Heart left ventricle (tissue), 16 donors: ENCODE measurements at regions not wholly inside any gene's neighbourhood (a gene's known extent, or its start where the extent isn't known, plus 50 kb on each side); places are given as distances from the start of the nearest gene placed in this dataset.

ENCODE experiments used
- ATAC-seq, 4 donors: fragments of 200-7000 bp; cut with Tn5 transposase; one replicate each; pipeline ENCODE4 v1.9.1; 2020 to 2022; ENCODE audit warnings: moderate library complexity in 4 of 4, mild to moderate bottlenecking in 3 of 4, moderate number of reproducible peaks in 1 of 4
- DNase-seq, 5 donors: peaks; one replicate each; pipeline ENCODE4 v3.0.0-alpha.2; 2020
- H3K27ac ChIP-seq, 12 donors: fragments of 200-600 bp; sonication (generic) in 4 of 12; one replicate each; pipeline versions ENCODE4 v1.5.0 to v1.8.0; 2016 to 2022; ENCODE audit warnings: mild to moderate bottlenecking in 2 of 12
- H3K27me3 ChIP-seq, 9 donors: fragments of 200-600 bp; sonication (generic) in 2 of 9; one replicate each; pipeline versions ENCODE4 v1.5.1 to v1.8.0; 2016 to 2022; ENCODE audit warnings: mild to moderate bottlenecking in 3 of 9
- H3K36me3 ChIP-seq, 9 donors: fragments of 200-600 bp; sonication (generic) in 2 of 9; one replicate each; pipeline versions ENCODE4 v1.5.0 to v1.8.0; 2018 to 2022; ENCODE audit warnings: mild to moderate bottlenecking in 2 of 9
- H3K4me1 ChIP-seq, 12 donors: fragments of 200-600 bp; sonication (generic) in 4 of 12; one replicate each; pipeline versions ENCODE4 v1.5.0 to v1.8.0; 2016 to 2022; ENCODE audit warnings: mild to moderate bottlenecking in 3 of 12
- H3K4me3 ChIP-seq, 12 donors: fragments of 200-600 bp; sonication (generic) in 4 of 12; one replicate each; pipeline versions ENCODE4 v1.5.0 to v1.8.0; 2017 to 2022; ENCODE audit warnings: mild to moderate bottlenecking in 9 of 12, moderate library complexity in 4 of 12
- H3K9me3 ChIP-seq, 12 donors: fragments of 200-600 bp; sonication (generic) in 4 of 12; one replicate each; pipeline versions ENCODE4 v1.5.0 to v1.8.0; 2016 to 2022; ENCODE audit warnings: mild to moderate bottlenecking in 1 of 12
- CTCF ChIP-seq, 12 donors: fragments of 200-600 bp; sonication (generic) in 4 of 12; IDR thresholded peaks; one replicate each; pipeline versions ENCODE4 v1.5.0 to v1.8.0; 2018 to 2022; ENCODE audit warnings: antibody characterized with exemption in 12 of 12, mild to moderate bottlenecking in 5 of 12
- POLR2A ChIP-seq, 2 donors: fragments of 450-650 bp; IDR thresholded peaks; one replicate each; pipeline ENCODE4 v1.6.1; 2017; ENCODE audit warnings: antibody characterized with exemption in 2 of 2, mild to moderate bottlenecking in 2 of 2, moderate library complexity in 2 of 2
- WGBS, 4 donors: extraction: QIAGEN DNeasy Blood & Tissue Kit in 2 of 4; methylation state at CpG; one replicate each; pipeline versions ENCODE4 v1.1.5 to v1.1.7; 2013 to 2018; 5-methylcytosine and 5-hydroxymethylcytosine counted together
- intact Hi-C, 10 donors: fragments of 100-400 bp; cut with DNase I; formaldehyde crosslinking; loops; one replicate each; pipeline versions ENCODE4 v1.11.1 to v1.14.2; 2022
- donor health status: ischemic (EF 13 %, LVEDD 7.1; RV severe dilation, severe dysfunction).
- donor health status: healthy with polysubstance abuse.
- donor health status: DM: no; HTN: yes; CAD: no.
- donor health status: DM: no; HTN: no; CAD: no.
- donor health status: ischemic (EF 25% LVEDD 6.9; RV normal size, moderate dysfunction).
- donor health status: ischemic (EF 25% LVEDD 5.7; RV mildly dilated, moderate dysfunction).
- donor health status: healthy.
- donor health status: DM: yes; HTN: yes; CAD: no.
- donor health status: ischemic (EF 35%, LVEDD 5.7; RV mildly dilated, moderate dysfunction).
- donor health status: nonischemic (EF 11% LVEDD 7.7; RV severe dilation, severe dysfunction).
- donor health status: DM: yes; HTN: yes; CAD: no.
- donor health status: PGD.
- donor health status: ischemic (EF 29% LVEDD 5.4; RV normal size, mild dysfunction).
- donor health status: nonischemic (EF 23%, LVEDD 6.1; RV moderate dilation, normal function).

GRCh38 chr1:113252166-113252565, 138.1 kb upstream of the MAGI3 start:
- no peak for ATAC-seq
- Histone ChIP-seq H3K4me1 (peaks cover 0 to 7% (median 0%) of the 10 kb centered on the region in 12 donors), H3K27me3 (peaks cover 0 to 2% (median 0%) of the 10 kb centered on the region in 9 donors), H3K36me3 (no peaks in the 10 kb centered on the region), H3K4me3 (no peak overlapping the region), H3K9me3 (no peaks in the 10 kb centered on the region), H3K27ac (no peak overlapping the region)
- whole genome bisulfite sequencing, 4 donors: 53 to 66% (median 61%) methylated on average over 7 of the region's 7 CpGs
- DNase-seq: no peak
- intact Hi-C loops: no loop called here
- TF ChIP-seq POLR2A (IDR thresholded peaks at IDR 0.05) (no peak), CTCF (IDR thresholded peaks at IDR 0.05) (no peak)

- Histone ChIP-seq H3K27ac (peak overlapping the region in 1 of 12 donors; percentile 28), H3K9me3 (no peaks in the 10 kb centered on the region), H3K36me3 (no peaks in the 10 kb centered on the region), H3K4me3 (no peak overlapping the region), H3K27me3 (peaks cover 0 to 2% (median 0%) of the 10 kb centered on the region in 9 donors), H3K4me1 (peaks cover 0 to 7% (median 0%) of the 10 kb centered on the region in 12 donors)
- intact Hi-C loops: no loop called here
- WGBS, 4 donors: 56 to 64% (median 63%) methylated on average over 4 of the region's 4 CpGs
- ATAC-seq: peak; percentile 92 to 99 (median 96)
- DNase-seq: peak in 3 of 5 donors; percentile 8 to 31 (median 27)
- TF ChIP-seq CTCF (IDR thresholded peaks at IDR 0.05): no peak
- no peak for TF ChIP-seq POLR2A (IDR thresholded peaks at IDR 0.05)
These were observed 137.1 kb upstream of the MAGI3 start for GRCh38 chr1:113253187-113253586.

GRCh38 chr1:113253590-113253989, 136.7 kb upstream of the MAGI3 start:
- Histone ChIP-seq H3K9me3 (no peaks in the 10 kb centered on the region), H3K36me3 (no peaks in the 10 kb centered on the region), H3K4me3 (no peak overlapping the region), H3K27me3 (peaks cover 0 to 2% (median 0%) of the 10 kb centered on the region in 9 donors), H3K27ac (peak overlapping the region in 1 of 12 donors; percentile 28), H3K4me1 (peaks cover 0 to 7% (median 0%) of the 10 kb centered on the region in 12 donors)
- intact Hi-C loops: no loop called here
- TF ChIP-seq CTCF (IDR thresholded peaks at IDR 0.05) (no peak), POLR2A (IDR thresholded peaks at IDR 0.05) (no peak)
- WGBS, 4 donors: 72 to 86% (median 81%) methylated on average over 2 of the region's 2 CpGs
- DNase-seq (no peak), ATAC-seq (no peak)

GRCh38 chr1:113255038-113255719, 135.1 kb upstream of the MAGI3 start:
- TF ChIP-seq POLR2A (IDR thresholded peaks at IDR 0.05) (no peak), CTCF (IDR thresholded peaks at IDR 0.05) (no peak)
- Histone ChIP-seq H3K4me3 (no peak overlapping the region), H3K27ac (no peak overlapping the region), H3K27me3 (peaks cover 0 to 2% (median 0%) of the 10 kb centered on the region in 9 donors), H3K9me3 (no peaks in the 10 kb centered on the region), H3K4me1 (peaks cover 0 to 7% (median 0%) of the 10 kb centered on the region in 12 donors), H3K36me3 (no peaks in the 10 kb centered on the region)
- WGBS, 4 donors: 72 to 78% (median 76%) methylated on average over 7 of the region's 7 CpGs
- intact Hi-C loops: no loop called here
- no peak for ATAC-seq
- no peak for DNase-seq
